ENCODE measurements at regions not wholly inside any gene's neighbourhood (a gene's known extent, or its start where the extent isn't known, plus 50 kb on each side); places are given as distances from the start of the nearest gene placed in this dataset.

- H3K36me3 ChIP-seq (ENCODE audit: control insufficient read depth, insufficient read depth, low read length) = no peaks in the 10 kb centered on the region
- no peak overlapping the region for H3K27ac ChIP-seq (ENCODE audit: insufficient read depth, low read length, poor library complexity, severe bottlenecking)
- H3K4me3 ChIP-seq (ENCODE audit: insufficient read depth, low read depth, low read length, poor library complexity, severe bottlenecking) = no peak overlapping the region
Observed at GRCh38 chr6:18733921-18734550, 346.9 kb downstream of the RNF144B start.

DNA sequence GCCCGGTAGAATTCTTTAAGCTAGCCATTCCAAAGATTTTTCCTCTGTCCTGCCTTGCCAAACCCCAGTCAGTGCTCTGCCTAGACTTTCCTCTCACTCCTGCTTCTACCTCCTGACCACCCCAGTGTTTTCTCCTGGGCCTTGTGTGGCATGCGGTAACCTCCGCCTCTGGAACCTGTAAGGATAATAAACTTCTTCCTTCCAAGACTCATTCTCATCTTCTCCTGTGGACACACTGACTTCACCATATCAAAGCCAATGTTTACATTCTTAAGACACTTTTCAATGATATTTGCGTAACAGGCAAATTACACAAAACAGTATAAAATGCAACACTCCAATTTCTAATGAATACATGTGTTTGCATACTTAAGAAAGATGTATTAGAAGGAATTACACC, 354.6 kb downstream of the RNF144B start:
- no peak for DNase-seq
- Histone ChIP-seq H3K9me3 (ENCODE audit: control insufficient read depth, low read length) (no peaks in the 10 kb centered on the region), H3K27me3 (replicated peaks; ENCODE audit: control insufficient read depth, insufficient read depth, low read length, poor library complexity, severe bottlenecking) (no peaks in the 10 kb centered on the region), H3K36me3 (ENCODE audit: control insufficient read depth, insufficient read depth, low read length) (no peaks in the 10 kb centered on the region), H3K4me1 (ENCODE audit: control insufficient read depth, insufficient read depth, low read length, poor library complexity, severe bottlenecking) (no peaks in the 10 kb centered on the region), H3K27ac (ENCODE audit: insufficient read depth, low read length, poor library complexity, severe bottlenecking) (no peak overlapping the region), H3K4me3 (ENCODE audit: insufficient read depth, low read depth, low read length, poor library complexity, severe bottlenecking) (no peak overlapping the region)

More at GRCh38 chr6:18733921-18734550, 346.9 kb downstream of the RNF144B start:
- no peaks in the 10 kb centered on the region for H3K4me1 ChIP-seq (ENCODE audit: control insufficient read depth, insufficient read depth, low read length, poor library complexity, severe bottlenecking)
- no peaks in the 10 kb centered on the region for H3K9me3 ChIP-seq (ENCODE audit: control insufficient read depth, low read length)
- DNase-seq = no peak
- no peaks in the 10 kb centered on the region for H3K27me3 ChIP-seq (replicated peaks; ENCODE audit: control insufficient read depth, insufficient read depth, low read length, poor library complexity, severe bottlenecking)

DNA sequence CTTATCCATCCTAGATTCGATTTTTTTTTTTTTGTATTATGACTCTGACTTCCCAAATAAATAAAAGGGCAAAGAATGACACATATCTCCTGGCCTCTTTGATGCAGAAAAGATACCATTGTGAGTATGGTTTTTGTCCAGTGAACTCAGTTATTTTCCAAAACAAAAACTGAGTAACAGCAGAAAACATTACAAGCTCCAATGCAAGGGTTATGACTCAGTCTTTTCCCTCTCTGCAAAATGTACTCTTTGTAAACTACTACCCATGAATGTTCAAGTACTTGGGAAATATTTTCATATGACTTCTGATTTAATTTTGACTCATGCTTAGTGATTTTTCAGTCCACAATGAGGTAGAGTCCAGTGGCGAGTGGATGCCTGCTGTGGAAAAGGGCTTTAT, 355.3 kb downstream of the RNF144B start:
- H3K27ac ChIP-seq (ENCODE audit: insufficient read depth, low read length, poor library complexity, severe bottlenecking) = no peak overlapping the region

DNA sequence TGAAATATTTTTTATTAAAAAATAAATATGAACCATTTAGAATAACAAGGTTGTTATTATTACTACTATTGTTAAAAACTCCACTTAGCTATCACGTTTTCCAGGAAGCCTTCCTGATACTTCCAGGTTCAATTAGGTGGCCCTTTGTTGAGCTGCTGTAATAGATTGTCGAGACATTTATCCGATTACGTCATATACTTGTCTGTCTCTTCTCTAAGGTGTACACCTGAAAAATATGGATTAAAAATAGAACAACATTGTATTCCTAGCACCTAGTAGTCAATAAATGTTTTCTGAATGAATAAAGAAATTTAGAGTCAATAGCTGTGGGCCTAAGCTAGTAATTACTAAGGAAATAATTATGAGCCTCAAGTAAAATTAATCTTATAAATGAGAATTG, 359.6 kb downstream of the RNF144B start:
- Histone ChIP-seq H3K27me3 (replicated peaks; ENCODE audit: control insufficient read depth, insufficient read depth, low read length, poor library complexity, severe bottlenecking) (no peaks in the 10 kb centered on the region), H3K27ac (ENCODE audit: insufficient read depth, low read length, poor library complexity, severe bottlenecking) (no peak overlapping the region), H3K36me3 (ENCODE audit: control insufficient read depth, insufficient read depth, low read length) (no peaks in the 10 kb centered on the region), H3K4me3 (ENCODE audit: insufficient read depth, low read depth, low read length, poor library complexity, severe bottlenecking) (no peak overlapping the region), H3K9me3 (ENCODE audit: control insufficient read depth, low read length) (no peaks in the 10 kb centered on the region), H3K4me1 (ENCODE audit: control insufficient read depth, insufficient read depth, low read length, poor library complexity, severe bottlenecking) (no peaks in the 10 kb centered on the region)
- no peak for DNase-seq

More for the DNA sequence above, 355.3 kb downstream of the RNF144B start:
- no peaks in the 10 kb centered on the region for H3K27me3 ChIP-seq (replicated peaks; ENCODE audit: control insufficient read depth, insufficient read depth, low read length, poor library complexity, severe bottlenecking)
- H3K4me3 ChIP-seq (ENCODE audit: insufficient read depth, low read depth, low read length, poor library complexity, severe bottlenecking) = no peak overlapping the region
- no peaks in the 10 kb centered on the region for H3K4me1 ChIP-seq (ENCODE audit: control insufficient read depth, insufficient read depth, low read length, poor library complexity, severe bottlenecking)
- H3K36me3 ChIP-seq (ENCODE audit: control insufficient read depth, insufficient read depth, low read length) = no peaks in the 10 kb centered on the region
- H3K9me3 ChIP-seq (ENCODE audit: control insufficient read depth, low read length) = no peaks in the 10 kb centered on the region
- DNase-seq = no peak

DNA sequence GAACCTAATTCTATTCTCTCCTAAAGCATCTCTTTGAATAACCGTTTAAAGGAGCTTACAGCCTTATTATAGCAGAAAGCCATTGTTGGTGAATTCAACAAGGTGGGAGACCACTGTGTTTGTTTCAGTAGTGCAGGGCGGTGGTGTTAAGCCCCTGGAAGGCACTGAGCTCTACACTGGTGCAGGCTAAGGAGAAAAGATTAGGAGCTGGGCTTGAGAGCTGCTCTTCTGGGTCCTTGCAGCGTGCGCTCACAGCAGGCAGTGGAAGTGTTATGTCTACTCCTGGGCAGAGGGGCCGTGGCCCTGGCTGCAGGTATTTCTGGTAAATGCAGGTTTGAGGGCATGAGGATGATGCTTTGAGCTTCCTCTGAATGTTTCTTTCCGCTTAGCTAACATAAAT, 361.2 kb downstream of the RNF144B start:
- H3K9me3 ChIP-seq (ENCODE audit: control insufficient read depth, low read length) = no peaks in the 10 kb centered on the region
- H3K27me3 ChIP-seq (replicated peaks; ENCODE audit: control insufficient read depth, insufficient read depth, low read length, poor library complexity, severe bottlenecking) = no peaks in the 10 kb centered on the region
- DNase-seq = no peak

DNA sequence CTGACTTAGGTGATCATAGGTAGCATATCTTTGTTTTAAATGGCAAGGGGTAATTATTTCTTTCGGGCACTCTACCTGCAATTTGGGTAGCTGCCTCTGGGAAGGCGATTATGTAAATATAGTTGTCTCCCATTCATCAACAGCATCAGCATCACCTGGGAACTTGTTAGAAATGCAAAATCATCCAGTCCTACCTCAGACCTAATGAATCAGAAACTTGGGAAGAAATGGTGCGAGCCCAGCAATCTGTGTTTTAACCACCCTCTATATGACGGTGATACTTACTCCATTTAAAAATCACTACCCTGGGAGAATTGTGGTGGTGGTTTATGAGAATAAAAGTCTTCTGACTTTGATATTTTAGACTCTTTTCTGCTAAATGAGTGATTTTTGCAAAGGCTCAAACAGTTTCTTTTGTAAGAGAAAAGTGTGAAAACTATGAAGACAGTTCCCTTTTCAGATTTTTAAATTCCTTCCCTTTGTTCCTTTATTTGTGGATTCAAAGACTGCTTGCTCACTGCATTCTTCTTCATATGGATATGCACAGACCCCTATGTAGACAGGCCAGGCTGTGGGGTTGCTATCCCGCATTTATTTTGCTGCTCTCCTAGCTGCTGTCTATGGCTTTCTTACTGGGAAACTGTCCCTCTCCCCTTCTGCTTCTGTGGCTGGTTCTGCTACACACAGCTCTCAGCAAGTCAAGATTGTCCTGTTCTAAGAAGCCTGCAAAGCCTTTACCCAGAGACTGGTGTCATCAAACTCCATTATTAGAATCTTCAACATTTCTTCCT, 365.3 kb downstream of the RNF144B start:
- Histone ChIP-seq H3K36me3 (ENCODE audit: control insufficient read depth, insufficient read depth, low read length) (no peaks in the 10 kb centered on the region), H3K4me3 (ENCODE audit: insufficient read depth, low read depth, low read length, poor library complexity, severe bottlenecking) (no peak overlapping the region), H3K27ac (ENCODE audit: insufficient read depth, low read length, poor library complexity, severe bottlenecking) (no peak overlapping the region), H3K27me3 (replicated peaks; ENCODE audit: control insufficient read depth, insufficient read depth, low read length, poor library complexity, severe bottlenecking) (no peaks in the 10 kb centered on the region), H3K4me1 (ENCODE audit: control insufficient read depth, insufficient read depth, low read length, poor library complexity, severe bottlenecking) (no peaks in the 10 kb centered on the region), H3K9me3 (ENCODE audit: control insufficient read depth, low read length) (no peaks in the 10 kb centered on the region)
- DNase-seq = no peak

More for the DNA sequence above, 361.2 kb downstream of the RNF144B start:
- H3K4me1 ChIP-seq (ENCODE audit: control insufficient read depth, insufficient read depth, low read length, poor library complexity, severe bottlenecking) = no peaks in the 10 kb centered on the region
- H3K36me3 ChIP-seq (ENCODE audit: control insufficient read depth, insufficient read depth, low read length) = no peaks in the 10 kb centered on the region
- no peak overlapping the region for H3K4me3 ChIP-seq (ENCODE audit: insufficient read depth, low read depth, low read length, poor library complexity, severe bottlenecking)
- no peak overlapping the region for H3K27ac ChIP-seq (ENCODE audit: insufficient read depth, low read length, poor library complexity, severe bottlenecking)

GRCh38 chr6:18753076-18753475, 365.9 kb downstream of the RNF144B start:
- H3K27me3 ChIP-seq (replicated peaks; ENCODE audit: control insufficient read depth, insufficient read depth, low read length, poor library complexity, severe bottlenecking) = no peaks in the 10 kb centered on the region
- no peaks in the 10 kb centered on the region for H3K9me3 ChIP-seq (ENCODE audit: control insufficient read depth, low read length)
- H3K27ac ChIP-seq (ENCODE audit: insufficient read depth, low read length, poor library complexity, severe bottlenecking) = no peak overlapping the region
- no peak for DNase-seq
- no peak overlapping the region for H3K4me3 ChIP-seq (ENCODE audit: insufficient read depth, low read depth, low read length, poor library complexity, severe bottlenecking)
- no peaks in the 10 kb centered on the region for H3K4me1 ChIP-seq (ENCODE audit: control insufficient read depth, insufficient read depth, low read length, poor library complexity, severe bottlenecking)
- H3K36me3 ChIP-seq (ENCODE audit: control insufficient read depth, insufficient read depth, low read length) = no peaks in the 10 kb centered on the region

GRCh38 chr6:18763086-18763485, 375.9 kb downstream of the RNF144B start:
- H3K4me3 ChIP-seq (ENCODE audit: insufficient read depth, low read depth, low read length, poor library complexity, severe bottlenecking) = no peak overlapping the region
- no peak for DNase-seq
- H3K9me3 ChIP-seq (ENCODE audit: control insufficient read depth, low read length) = no peaks in the 10 kb centered on the region
- no peaks in the 10 kb centered on the region for H3K27me3 ChIP-seq (replicated peaks; ENCODE audit: control insufficient read depth, insufficient read depth, low read length, poor library complexity, severe bottlenecking)
- no peaks in the 10 kb centered on the region for H3K36me3 ChIP-seq (ENCODE audit: control insufficient read depth, insufficient read depth, low read length)
- no peak overlapping the region for H3K27ac ChIP-seq (ENCODE audit: insufficient read depth, low read length, poor library complexity, severe bottlenecking)
- H3K4me1 ChIP-seq (ENCODE audit: control insufficient read depth, insufficient read depth, low read length, poor library complexity, severe bottlenecking) = no peaks in the 10 kb centered on the region

- Histone ChIP-seq H3K27ac (ENCODE audit: insufficient read depth, low read length, poor library complexity, severe bottlenecking) (no peak overlapping the region), H3K36me3 (ENCODE audit: control insufficient read depth, insufficient read depth, low read length) (no peaks in the 10 kb centered on the region), H3K4me3 (ENCODE audit: insufficient read depth, low read depth, low read length, poor library complexity, severe bottlenecking) (no peak overlapping the region), H3K9me3 (ENCODE audit: control insufficient read depth, low read length) (no peaks in the 10 kb centered on the region), H3K27me3 (replicated peaks; ENCODE audit: control insufficient read depth, insufficient read depth, low read length, poor library complexity, severe bottlenecking) (no peaks in the 10 kb centered on the region), H3K4me1 (ENCODE audit: control insufficient read depth, insufficient read depth, low read length, poor library complexity, severe bottlenecking) (no peaks in the 10 kb centered on the region)
- DNase-seq = no peak
Observed at GRCh38 chr6:18784794-18785193, 397.6 kb downstream of the RNF144B start.

GRCh38 chr6:18785810-18786490, 398.8 kb downstream of the RNF144B start:
- Histone ChIP-seq H3K27ac (ENCODE audit: insufficient read depth, low read length, poor library complexity, severe bottlenecking) (no peak overlapping the region), H3K36me3 (ENCODE audit: control insufficient read depth, insufficient read depth, low read length) (no peaks in the 10 kb centered on the region), H3K9me3 (ENCODE audit: control insufficient read depth, low read length) (no peaks in the 10 kb centered on the region), H3K4me3 (ENCODE audit: insufficient read depth, low read depth, low read length, poor library complexity, severe bottlenecking) (no peak overlapping the region), H3K27me3 (replicated peaks; ENCODE audit: control insufficient read depth, insufficient read depth, low read length, poor library complexity, severe bottlenecking) (no peaks in the 10 kb centered on the region), H3K4me1 (ENCODE audit: control insufficient read depth, insufficient read depth, low read length, poor library complexity, severe bottlenecking) (no peaks in the 10 kb centered on the region)
- DNase-seq = no peak
